ENCODE measurements at regions not wholly inside any gene's neighbourhood (a gene's known extent, or its start where the extent isn't known, plus 50 kb on each side); places are given as distances from the start of the nearest gene placed in this dataset.

- TF ChIP-seq CTCF (IDR thresholded peaks at IDR 0.05) (no peak), EZH2 (IDR thresholded peaks at IDR 0.05) (no peak), EZH2phosphoT487 (IDR thresholded peaks at IDR 0.05) (no peak)
Measured at GRCh38 chr3:64293121-64293520, 67.9 kb upstream of the PRICKLE2 start.
